ENCODE measurements at regions not wholly inside any gene's neighbourhood (a gene's known extent, or its start where the extent isn't known, plus 50 kb on each side); places are given as distances from the start of the nearest gene placed in this dataset.
A peak's percentile ranks its signal among the peaks of the same experiment; 100 is the strongest.

- Histone ChIP-seq H3K27me3 (ENCODE audit: control insufficient read depth, insufficient read depth, low read length) (no peaks in the 10 kb centered on the region), H3K9me3 (ENCODE audit: control insufficient read depth in 2 of 2, low read length in 2 of 2) (no peaks in the 10 kb centered on the region), H3K36me3 (ENCODE audit: control insufficient read depth, insufficient read depth, low read length) (no peaks in the 10 kb centered on the region), H3K4me3 (ENCODE audit: low read depth, low read length) (no peak overlapping the region), H3K27ac (ENCODE audit: insufficient read depth, low read length, poor library complexity, severe bottlenecking) (no peak overlapping the region), H3K4me1 (ENCODE audit: control insufficient read depth, insufficient read depth, low read length, poor library complexity, severe bottlenecking) (no peaks in the 10 kb centered on the region)
- peaks cover 8% of the 10 kb centered on the region for H3K27me3 Mint-ChIP-seq
- no peaks in the 10 kb centered on the region for H3K36me3 Mint-ChIP-seq
- no peak for ATAC-seq (ENCODE audit: low read depth in 2 of 2)
- H3K4me1 Mint-ChIP-seq: no peaks in the 10 kb centered on the region
- no peak overlapping the region for H3K27ac Mint-ChIP-seq
- DNase-seq: no peak
- no peak overlapping the region for H3K4me3 Mint-ChIP-seq
- no peaks in the 10 kb centered on the region for H3K9me3 Mint-ChIP-seq
Measured at GRCh38 chr3:56975567-56975966, 84.9 kb upstream of the SPATA12 start.

GRCh38 chr3:56974247-56974930 is 86.1 kb upstream of the SPATA12 start:
- H3K27ac ChIP-seq (ENCODE audit: insufficient read depth, low read length, poor library complexity, severe bottlenecking): no peak overlapping the region
- no peak overlapping the region for H3K4me3 ChIP-seq (ENCODE audit: low read depth, low read length)
- no peaks in the 10 kb centered on the region for H3K36me3 ChIP-seq (ENCODE audit: control insufficient read depth, insufficient read depth, low read length)
- no peaks in the 10 kb centered on the region for H3K9me3 ChIP-seq (ENCODE audit: control insufficient read depth in 2 of 2, low read length in 2 of 2)
- Mint-ChIP-seq H3K4me1 (no peaks in the 10 kb centered on the region), H3K36me3 (no peaks in the 10 kb centered on the region), H3K4me3 (no peak overlapping the region), H3K27ac (no peak overlapping the region), H3K9me3 (no peaks in the 10 kb centered on the region), H3K27me3 (peaks cover 17% of the 10 kb centered on the region)
- no peak for ATAC-seq (ENCODE audit: low read depth in 2 of 2)
- no peaks in the 10 kb centered on the region for H3K27me3 ChIP-seq (ENCODE audit: control insufficient read depth, insufficient read depth, low read length)
- H3K4me1 ChIP-seq (ENCODE audit: control insufficient read depth, insufficient read depth, low read length, poor library complexity, severe bottlenecking): no peaks in the 10 kb centered on the region
- no peak for DNase-seq

GRCh38 chr3:56971816-56972215 is 88.6 kb upstream of the SPATA12 start:
- no peaks in the 10 kb centered on the region for H3K36me3 Mint-ChIP-seq
- no peak for ATAC-seq (ENCODE audit: low read depth in 2 of 2)
- H3K27ac ChIP-seq (ENCODE audit: insufficient read depth, low read length, poor library complexity, severe bottlenecking): no peak overlapping the region

GRCh38 chr3:56971261-56971660 is 89.2 kb upstream of the SPATA12 start:
- ATAC-seq (ENCODE audit: low read depth in 2 of 2) (no peak), DNase-seq (no peak)
- Mint-ChIP-seq H3K27ac (no peak overlapping the region), H3K4me3 (no peak overlapping the region), H3K4me1 (no peaks in the 10 kb centered on the region), H3K27me3 (peaks cover 22% of the 10 kb centered on the region), H3K36me3 (no peaks in the 10 kb centered on the region), H3K9me3 (peaks cover 0 to 3% (median 0%) of the 10 kb centered on the region in 7 donors)
- no peaks in the 10 kb centered on the region for H3K4me1 ChIP-seq (ENCODE audit: control insufficient read depth, insufficient read depth, low read length, poor library complexity, severe bottlenecking)
- H3K4me3 ChIP-seq (ENCODE audit: low read depth, low read length): no peak overlapping the region
- H3K27ac ChIP-seq (ENCODE audit: insufficient read depth, low read length, poor library complexity, severe bottlenecking): no peak overlapping the region
- no peaks in the 10 kb centered on the region for H3K36me3 ChIP-seq (ENCODE audit: control insufficient read depth, insufficient read depth, low read length)
- no peaks in the 10 kb centered on the region for H3K9me3 ChIP-seq (ENCODE audit: control insufficient read depth in 2 of 2, low read length in 2 of 2)
- no peaks in the 10 kb centered on the region for H3K27me3 ChIP-seq (ENCODE audit: control insufficient read depth, insufficient read depth, low read length)

More at GRCh38 chr3:56971816-56972215, 88.6 kb upstream of the SPATA12 start:
- H3K4me3 ChIP-seq (ENCODE audit: low read depth, low read length): no peak overlapping the region
- H3K4me1 ChIP-seq (ENCODE audit: control insufficient read depth, insufficient read depth, low read length, poor library complexity, severe bottlenecking): no peaks in the 10 kb centered on the region
- H3K9me3 ChIP-seq (ENCODE audit: control insufficient read depth in 2 of 2, low read length in 2 of 2): no peaks in the 10 kb centered on the region
- Mint-ChIP-seq H3K4me1 (no peaks in the 10 kb centered on the region), H3K27ac (no peak overlapping the region), H3K9me3 (no peaks in the 10 kb centered on the region), H3K4me3 (no peak overlapping the region), H3K27me3 (peaks cover 22% of the 10 kb centered on the region)
- no peak for DNase-seq
- H3K27me3 ChIP-seq (ENCODE audit: control insufficient read depth, insufficient read depth, low read length): no peaks in the 10 kb centered on the region
- no peaks in the 10 kb centered on the region for H3K36me3 ChIP-seq (ENCODE audit: control insufficient read depth, insufficient read depth, low read length)

- H3K27ac ChIP-seq (ENCODE audit: insufficient read depth, low read length, poor library complexity, severe bottlenecking): no peak overlapping the region
- DNase-seq: no peak
- peak overlapping the region in 1 of 3 donors; percentile 15 for H3K27ac Mint-ChIP-seq
- H3K27me3 Mint-ChIP-seq: peaks cover 22% of the 10 kb centered on the region
- no peaks in the 10 kb centered on the region for H3K36me3 Mint-ChIP-seq
- ATAC-seq (ENCODE audit: low read depth in 2 of 2): no peak
- no peaks in the 10 kb centered on the region for H3K27me3 ChIP-seq (ENCODE audit: control insufficient read depth, insufficient read depth, low read length)
- H3K4me1 Mint-ChIP-seq: no peaks in the 10 kb centered on the region
- no peak overlapping the region for H3K4me3 Mint-ChIP-seq
- no peaks in the 10 kb centered on the region for H3K4me1 ChIP-seq (ENCODE audit: control insufficient read depth, insufficient read depth, low read length, poor library complexity, severe bottlenecking)
- H3K9me3 ChIP-seq (ENCODE audit: control insufficient read depth in 2 of 2, low read length in 2 of 2): no peaks in the 10 kb centered on the region
- H3K4me3 ChIP-seq (ENCODE audit: low read depth, low read length): no peak overlapping the region
- H3K9me3 Mint-ChIP-seq: peaks cover 0 to 3% (median 0%) of the 10 kb centered on the region in 7 donors
- H3K36me3 ChIP-seq (ENCODE audit: control insufficient read depth, insufficient read depth, low read length): no peaks in the 10 kb centered on the region
Measured at GRCh38 chr3:56970461-56970879, 90.0 kb upstream of the SPATA12 start.

- H3K27ac Mint-ChIP-seq: no peak overlapping the region
Measured at GRCh38 chr3:56969851-56970250, 90.6 kb upstream of the SPATA12 start.

GRCh38 chr3:56966509-56966908 is 94.0 kb upstream of the SPATA12 start:
- Histone ChIP-seq H3K4me3 (ENCODE audit: low read depth, low read length) (no peak overlapping the region), H3K9me3 (ENCODE audit: control insufficient read depth in 2 of 2, low read length in 2 of 2) (no peaks in the 10 kb centered on the region), H3K27me3 (ENCODE audit: control insufficient read depth, insufficient read depth, low read length) (no peaks in the 10 kb centered on the region), H3K36me3 (ENCODE audit: control insufficient read depth, insufficient read depth, low read length) (no peaks in the 10 kb centered on the region), H3K27ac (ENCODE audit: insufficient read depth, low read length, poor library complexity, severe bottlenecking) (no peak overlapping the region), H3K4me1 (ENCODE audit: control insufficient read depth, insufficient read depth, low read length, poor library complexity, severe bottlenecking) (no peaks in the 10 kb centered on the region)
- ATAC-seq (ENCODE audit: low read depth in 2 of 2) (no peak), DNase-seq (no peak)
- Mint-ChIP-seq H3K4me1 (no peaks in the 10 kb centered on the region), H3K27me3 (peaks cover 15% of the 10 kb centered on the region), H3K27ac (peak overlapping the region in 1 of 3 donors; percentile 26), H3K9me3 (peaks cover 0 to 5% (median 3%) of the 10 kb centered on the region in 7 donors), H3K36me3 (no peaks in the 10 kb centered on the region), H3K4me3 (no peak overlapping the region)

More at GRCh38 chr3:56969851-56970250, 90.6 kb upstream of the SPATA12 start:
- H3K36me3 Mint-ChIP-seq: no peaks in the 10 kb centered on the region
- Histone ChIP-seq H3K27me3 (ENCODE audit: control insufficient read depth, insufficient read depth, low read length) (no peaks in the 10 kb centered on the region), H3K27ac (ENCODE audit: insufficient read depth, low read length, poor library complexity, severe bottlenecking) (no peak overlapping the region), H3K4me3 (ENCODE audit: low read depth, low read length) (no peak overlapping the region), H3K36me3 (ENCODE audit: control insufficient read depth, insufficient read depth, low read length) (no peaks in the 10 kb centered on the region), H3K4me1 (ENCODE audit: control insufficient read depth, insufficient read depth, low read length, poor library complexity, severe bottlenecking) (no peaks in the 10 kb centered on the region), H3K9me3 (ENCODE audit: control insufficient read depth in 2 of 2, low read length in 2 of 2) (no peaks in the 10 kb centered on the region)
- H3K4me1 Mint-ChIP-seq: no peaks in the 10 kb centered on the region
- H3K27me3 Mint-ChIP-seq: peaks cover 20% of the 10 kb centered on the region
- no peak for ATAC-seq (ENCODE audit: low read depth in 2 of 2)
- no peak for DNase-seq
- H3K4me3 Mint-ChIP-seq: no peak overlapping the region
- H3K9me3 Mint-ChIP-seq: peaks cover 0 to 3% (median 3%) of the 10 kb centered on the region in 7 donors

- no peak overlapping the region for H3K4me3 ChIP-seq (ENCODE audit: low read depth, low read length)
- Mint-ChIP-seq H3K27ac (peak overlapping the region in 1 of 3 donors; percentile 26), H3K4me1 (no peaks in the 10 kb centered on the region), H3K36me3 (no peaks in the 10 kb centered on the region), H3K27me3 (peaks cover 15% of the 10 kb centered on the region), H3K4me3 (peak overlapping the region in 1 of 4 donors; percentile 22), H3K9me3 (peaks cover 0 to 5% (median 3%) of the 10 kb centered on the region in 7 donors)
- no peak for DNase-seq
- H3K27me3 ChIP-seq (ENCODE audit: control insufficient read depth, insufficient read depth, low read length): no peaks in the 10 kb centered on the region
- H3K9me3 ChIP-seq (ENCODE audit: control insufficient read depth in 2 of 2, low read length in 2 of 2): no peaks in the 10 kb centered on the region
- no peaks in the 10 kb centered on the region for H3K36me3 ChIP-seq (ENCODE audit: control insufficient read depth, insufficient read depth, low read length)
- no peaks in the 10 kb centered on the region for H3K4me1 ChIP-seq (ENCODE audit: control insufficient read depth, insufficient read depth, low read length, poor library complexity, severe bottlenecking)
- ATAC-seq (ENCODE audit: low read depth in 2 of 2): no peak
- H3K27ac ChIP-seq (ENCODE audit: insufficient read depth, low read length, poor library complexity, severe bottlenecking): no peak overlapping the region
Measured at GRCh38 chr3:56966104-56966503, 94.4 kb upstream of the SPATA12 start.

All from CD4-positive, CD25-positive, alpha-beta regulatory T cell (primary cell).